NCI-H1105 treated with DMSO at 0.1 percent for 48 hours (cell line): ENCODE measurements at regions not wholly inside any gene's neighbourhood (a gene's known extent, or its start where the extent isn't known, plus 50 kb on each side); places are given as distances from the start of the nearest gene placed in this dataset.

Experiments
- DNase-seq: peaks from one replicate; lab custom pipeline; 2025; lab: John Stamatoyannopoulos, UW

DNA sequence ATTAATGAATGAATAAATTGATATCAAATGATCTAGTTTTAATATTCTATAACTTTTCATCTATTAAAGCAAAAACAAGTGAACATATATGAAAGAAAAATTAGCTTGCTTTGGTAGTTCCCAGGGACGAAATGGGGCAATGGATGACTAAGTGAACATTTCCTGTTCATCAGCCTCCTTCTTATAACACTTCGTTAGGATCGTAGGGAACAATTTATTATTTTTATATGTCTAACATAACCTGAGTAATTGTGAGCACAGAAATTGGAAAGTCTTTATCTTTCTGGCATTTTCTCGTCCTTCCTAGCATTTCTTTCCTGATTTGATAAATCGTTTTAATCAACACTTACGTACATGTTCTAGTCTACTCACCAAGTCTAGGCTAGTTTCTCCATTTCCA is 59.1 kb upstream of the PPP1R3C start:
- DNase-seq, result no peak

DNA sequence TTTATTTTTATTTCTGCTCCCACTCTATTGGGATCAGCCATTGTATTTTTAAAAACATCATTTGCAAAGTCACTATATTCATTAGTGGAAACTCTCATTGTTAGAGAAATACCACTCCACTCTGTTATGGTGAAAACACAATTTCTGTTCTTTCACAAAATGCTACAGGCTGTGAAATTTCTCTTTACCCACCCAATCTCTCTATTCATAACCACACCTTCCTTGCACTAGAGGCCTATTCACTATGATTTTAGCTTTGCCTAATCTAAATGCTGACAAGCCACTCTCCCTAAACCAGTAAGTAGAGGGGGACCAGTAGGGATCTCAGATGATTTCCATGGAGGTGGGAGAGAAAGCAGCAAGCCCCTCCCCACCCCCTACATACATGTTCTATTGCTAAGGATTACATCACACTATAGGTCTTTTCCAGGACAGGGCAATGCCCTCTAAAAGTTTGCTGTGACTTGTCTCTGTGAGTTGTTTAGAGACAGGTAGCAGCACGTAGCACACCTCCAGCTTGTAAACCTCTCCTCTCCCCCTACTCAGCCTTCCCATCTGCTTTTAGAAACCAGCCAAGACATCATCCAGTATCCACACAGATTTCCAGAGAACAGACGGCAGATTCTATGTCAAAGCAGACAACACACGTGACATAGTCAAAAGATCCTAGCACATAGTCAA is 58.3 kb upstream of the PPP1R3C start:
- DNase-seq, result no peak

DNA sequence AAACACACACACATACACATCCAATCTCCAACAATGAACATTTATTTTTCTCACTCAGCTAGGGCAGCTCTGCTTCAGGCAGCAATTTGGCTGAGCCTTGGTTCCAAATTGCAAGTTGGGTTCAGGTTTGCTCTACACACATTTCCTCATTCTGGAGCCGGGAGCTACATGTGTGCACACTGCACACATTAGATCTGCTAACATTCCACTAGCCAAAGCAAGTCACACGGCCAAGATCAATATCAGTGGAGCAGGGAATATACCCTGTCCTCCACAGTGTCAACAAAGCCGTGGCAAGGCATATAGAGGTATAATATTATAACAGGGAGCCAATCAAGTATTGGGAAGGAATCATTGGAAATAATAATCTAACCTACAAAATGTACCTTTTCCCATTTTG is 57.5 kb upstream of the PPP1R3C start:
- no peak for DNase-seq

GRCh38 chr10:91689731-91690168 is 56.9 kb upstream of the PPP1R3C start:
- DNase-seq, result no peak

- no peak for DNase-seq
Observed at GRCh38 chr10:91684841-91685240, 52.0 kb upstream of the PPP1R3C start.

DNA sequence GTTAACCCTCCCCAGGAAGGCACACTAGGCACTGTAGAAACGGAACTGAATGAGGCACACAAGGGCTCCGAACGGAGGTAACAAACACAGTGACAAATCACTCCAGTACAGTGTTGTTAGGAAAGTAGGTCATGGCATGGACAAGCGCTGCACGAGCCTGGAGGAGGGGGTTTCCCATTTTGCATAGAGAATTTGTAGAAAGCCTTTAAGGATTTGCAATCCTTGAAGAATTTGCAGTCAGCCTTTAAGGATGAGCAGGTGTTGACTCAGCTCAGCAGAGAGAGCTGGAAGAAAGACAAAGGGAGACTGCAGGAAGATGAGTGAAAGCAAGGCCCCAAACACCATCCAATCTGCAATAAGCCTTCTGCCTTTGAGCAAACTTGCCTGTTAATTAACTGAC is 51.1 kb upstream of the PPP1R3C start:
- DNase-seq, result no peak

DNA sequence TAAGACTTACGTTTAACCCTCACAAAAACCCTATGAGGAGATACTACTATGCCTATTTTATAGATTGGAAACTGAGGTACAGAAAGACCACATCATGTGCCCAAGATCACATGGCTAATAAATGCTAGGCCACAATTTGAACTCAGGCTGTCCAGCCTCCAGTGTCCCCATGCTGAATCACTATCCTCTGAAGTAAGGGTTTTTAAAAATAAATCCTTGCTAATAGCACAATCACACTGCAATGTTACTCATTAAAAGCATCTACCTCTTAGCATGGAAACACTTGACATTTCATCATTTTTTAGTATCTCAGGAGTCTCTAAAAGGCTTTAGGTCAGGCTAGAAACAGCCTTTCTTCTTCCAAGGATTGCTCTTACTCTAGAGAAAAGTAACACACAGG is 50.0 kb upstream of the PPP1R3C start:
- no peak for DNase-seq
